ENCODE measurements at regions not wholly inside any gene's neighbourhood (a gene's known extent, or its start where the extent isn't known, plus 50 kb on each side); places are given as distances from the start of the nearest gene placed in this dataset.

DNA sequence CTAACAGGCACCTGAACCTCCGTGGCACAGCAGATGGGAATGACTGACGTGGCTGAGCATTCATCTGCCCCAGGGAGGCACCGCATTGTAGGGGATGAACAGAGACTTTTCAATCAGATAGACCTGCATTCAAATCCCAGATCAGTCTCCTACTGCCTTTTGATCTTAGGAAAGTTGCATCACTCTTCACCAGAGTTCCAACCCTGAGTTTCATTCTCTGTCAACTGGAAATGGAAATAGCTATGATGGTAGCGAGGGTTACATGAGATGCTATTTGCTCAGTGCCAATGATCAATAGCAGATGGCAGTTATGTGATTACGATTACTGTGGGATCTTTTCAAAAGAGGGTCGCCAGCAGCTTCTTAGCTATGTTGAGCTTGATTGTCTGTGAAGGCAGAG is 189.3 kb upstream of the RFC3 start:
- no peak for DNase-seq (ENCODE audit: low spot score)

DNA sequence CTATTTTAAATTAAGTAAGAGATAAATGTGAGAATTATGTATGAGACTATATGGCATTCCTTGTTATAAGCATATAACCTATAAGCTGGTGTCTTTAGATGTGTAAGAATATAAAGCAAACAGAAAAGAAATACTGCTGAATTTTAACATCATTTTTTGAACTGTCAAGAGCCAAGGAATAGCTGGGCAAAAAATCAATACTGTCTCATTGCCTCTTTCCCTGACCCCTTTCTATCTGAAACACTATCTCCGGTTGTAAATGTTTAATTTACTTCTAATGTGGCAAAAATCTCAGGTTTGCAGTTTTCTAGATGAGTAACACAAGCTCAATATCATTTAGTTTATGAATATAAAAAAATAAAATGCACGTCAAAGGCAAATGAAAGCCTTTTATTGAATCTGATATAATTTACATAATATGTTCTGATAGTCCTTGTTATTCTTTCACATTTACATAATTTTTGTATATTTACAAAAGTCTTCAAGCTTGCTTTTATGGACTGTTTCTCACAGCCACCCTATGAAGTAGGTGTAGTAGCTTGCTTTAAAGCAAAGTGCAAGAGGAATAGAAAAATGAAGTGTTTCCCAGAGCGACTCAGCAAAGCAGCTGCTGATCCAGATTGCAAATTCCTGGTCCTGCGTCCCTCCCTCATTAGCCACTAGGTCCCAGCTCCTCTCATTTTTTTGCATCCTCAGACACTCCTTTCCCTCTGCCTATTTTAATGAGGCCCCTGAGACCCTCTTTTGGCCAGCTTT is 188.2 kb upstream of the RFC3 start:
- no peak for DNase-seq (ENCODE audit: low spot score)

DNA sequence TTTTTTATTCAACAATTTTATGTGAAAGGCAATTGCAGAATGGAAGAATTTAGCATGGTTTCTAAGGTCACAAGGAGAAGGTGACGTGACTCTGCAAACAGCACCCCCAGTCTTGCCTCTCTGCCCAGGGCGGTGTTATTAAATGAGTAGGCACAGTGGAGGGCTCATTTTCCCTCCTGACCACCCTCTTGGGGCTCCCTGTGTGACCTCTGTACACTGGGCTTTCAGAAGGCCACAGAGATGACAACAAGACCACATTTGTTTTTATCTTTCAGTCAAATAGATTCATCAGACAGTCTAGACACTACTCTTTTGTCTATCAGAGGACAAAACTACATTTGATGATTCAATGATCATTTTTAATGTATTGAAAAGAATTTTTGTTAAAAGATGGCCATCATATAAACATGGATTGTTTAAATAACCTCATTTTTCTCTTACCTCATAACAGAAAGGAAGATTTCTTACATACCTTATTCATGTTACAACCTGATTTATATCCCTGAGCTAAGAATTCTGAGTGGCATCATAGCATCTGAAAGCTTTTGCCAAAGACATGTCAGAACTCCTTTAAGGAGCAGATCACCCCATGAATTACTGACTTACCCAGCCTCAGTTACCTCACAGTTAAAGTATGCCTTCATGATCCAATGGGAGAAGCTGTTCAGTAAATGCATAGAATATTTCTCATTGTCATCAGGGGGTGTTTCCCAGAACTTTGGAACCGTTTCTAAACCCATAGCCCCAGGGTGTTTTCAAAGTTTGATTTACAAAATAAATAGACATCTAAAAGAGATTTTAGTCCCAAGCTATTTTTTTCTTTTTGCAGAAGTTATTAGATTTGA is 184.0 kb upstream of the RFC3 start:
- DNase-seq (ENCODE audit: low spot score) = no peak

DNA sequence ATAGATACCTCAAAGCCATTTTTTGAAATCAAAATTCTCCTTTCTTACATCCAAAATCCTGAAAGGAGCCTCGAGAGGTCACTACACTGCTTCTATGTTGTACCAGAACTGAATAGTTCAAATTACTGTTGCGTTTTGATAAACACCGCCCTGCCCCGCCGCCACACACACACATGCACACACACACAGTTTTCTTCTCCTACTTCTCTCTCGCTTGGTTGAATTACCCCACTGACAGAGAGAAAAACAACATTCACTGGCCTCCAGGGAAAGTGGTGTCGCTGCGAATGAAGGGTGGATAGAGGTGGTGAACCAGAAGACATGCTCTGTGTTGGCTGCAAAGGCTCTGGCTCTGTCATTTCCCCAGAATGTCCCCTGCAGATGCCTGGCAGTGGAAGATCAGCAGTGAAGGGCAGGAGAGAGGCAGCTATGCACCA is 183.4 kb upstream of the RFC3 start:
- DNase-seq (ENCODE audit: low spot score) = no peak

DNA sequence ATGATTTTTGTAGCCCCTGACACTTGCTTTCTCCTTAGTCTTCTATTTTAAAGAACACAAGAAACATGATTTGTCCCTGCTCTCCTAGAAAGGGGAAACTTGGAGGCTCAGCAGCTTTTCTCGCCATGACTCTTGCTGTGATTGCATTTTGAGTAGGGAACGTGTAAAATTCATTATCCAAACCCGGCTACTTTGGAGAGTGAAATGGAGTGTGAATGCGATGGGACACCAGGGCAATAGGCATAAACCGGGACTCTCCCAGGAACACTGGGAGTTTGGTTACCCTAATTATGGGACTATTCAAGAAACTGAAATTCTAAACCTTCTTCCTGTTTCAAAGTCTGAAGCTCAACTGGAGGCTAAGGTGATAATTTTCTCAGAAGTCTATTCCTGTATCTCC is 181.7 kb upstream of the RFC3 start:
- DNase-seq (ENCODE audit: low spot score) = no peak

DNA sequence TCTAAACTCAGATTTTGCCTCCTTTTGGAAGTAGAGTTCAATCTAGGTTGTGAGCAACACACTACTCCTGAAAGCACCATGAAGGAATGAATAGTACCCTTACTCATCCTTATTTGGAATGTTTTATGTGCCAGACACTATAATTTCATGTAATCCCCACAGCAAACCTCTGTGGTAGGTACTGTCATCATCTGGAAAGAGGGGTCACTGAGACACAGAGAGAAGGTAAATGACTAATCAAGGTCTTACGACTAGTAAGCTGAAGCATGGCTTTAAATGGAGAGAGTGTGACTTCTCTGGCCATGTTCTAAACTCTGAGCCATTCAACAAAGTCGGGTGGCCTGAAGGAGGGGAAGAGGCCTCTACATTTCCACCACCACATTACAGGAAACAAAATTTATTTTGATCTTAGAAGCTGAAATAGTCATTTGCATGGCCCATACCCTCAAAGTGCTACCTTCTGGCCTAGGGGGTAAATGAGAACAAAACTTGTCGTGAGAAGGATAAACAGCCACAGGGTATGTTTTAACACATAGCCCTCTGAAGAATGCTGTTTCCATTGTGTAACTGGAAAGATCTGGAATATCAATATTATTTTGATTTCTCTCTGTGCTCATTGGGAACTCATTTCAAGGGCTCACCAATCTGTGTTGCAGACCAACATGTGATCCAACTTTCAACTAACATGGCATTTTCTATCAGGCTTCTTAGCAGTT is 180.8 kb upstream of the RFC3 start:
- DNase-seq (ENCODE audit: low spot score) = no peak

DNA sequence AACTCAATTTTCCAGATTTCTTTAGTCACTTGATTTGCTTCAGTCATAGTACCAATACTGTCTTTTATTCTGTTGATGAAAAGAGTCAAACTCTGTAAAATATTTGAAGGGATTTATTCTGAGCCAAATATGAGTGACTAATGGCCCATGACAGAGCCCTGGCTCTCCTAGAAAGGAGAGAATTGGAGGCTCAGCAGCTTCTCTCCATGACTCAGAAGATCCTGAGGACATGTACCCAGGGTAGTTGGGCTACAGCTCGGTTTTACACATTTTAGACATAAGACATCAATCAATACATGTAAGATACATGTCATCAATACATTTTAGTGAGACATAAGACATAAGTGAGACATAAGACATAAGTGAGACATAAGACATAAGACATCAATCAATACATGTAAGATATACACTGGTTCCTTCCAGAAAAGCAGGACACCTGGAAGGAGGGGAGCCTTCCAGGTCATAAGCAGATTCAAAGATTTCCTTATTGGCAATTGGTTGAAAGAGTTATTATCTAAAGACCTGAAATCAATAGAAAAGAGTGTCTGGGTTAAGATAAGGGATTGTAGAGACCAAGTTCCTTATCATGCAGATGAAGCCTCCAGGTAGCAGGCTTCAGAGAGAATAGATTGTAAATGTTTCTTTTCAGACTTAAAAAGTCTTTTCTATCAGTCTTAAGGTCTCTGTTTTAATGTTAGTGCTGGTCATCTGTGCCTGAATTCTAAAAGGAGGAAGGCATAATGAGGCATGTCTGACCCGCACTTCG is 179.8 kb upstream of the RFC3 start:
- peak; percentile 34 for DNase-seq (ENCODE audit: low spot score)

DNA sequence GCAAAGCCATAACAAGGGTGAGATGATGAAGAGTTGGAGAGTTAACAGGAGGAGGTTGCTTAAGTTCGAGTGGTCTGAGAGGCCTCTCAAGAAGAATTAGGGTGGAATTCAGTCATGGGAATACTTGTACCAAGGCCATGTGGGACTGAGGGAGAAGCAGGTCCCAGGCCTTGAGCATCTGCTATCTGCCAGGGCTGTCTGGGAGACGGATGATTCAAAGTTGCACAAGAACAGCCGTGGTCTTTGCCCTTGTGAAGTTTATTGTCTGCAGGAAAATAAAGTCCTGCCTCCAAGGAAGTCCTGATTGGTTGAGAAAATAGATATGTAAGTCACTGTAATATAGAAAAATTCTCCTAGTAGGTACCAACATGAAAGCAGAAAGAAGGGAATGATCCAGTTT is 178.8 kb upstream of the RFC3 start:
- DNase-seq (ENCODE audit: low spot score) = no peak

DNA sequence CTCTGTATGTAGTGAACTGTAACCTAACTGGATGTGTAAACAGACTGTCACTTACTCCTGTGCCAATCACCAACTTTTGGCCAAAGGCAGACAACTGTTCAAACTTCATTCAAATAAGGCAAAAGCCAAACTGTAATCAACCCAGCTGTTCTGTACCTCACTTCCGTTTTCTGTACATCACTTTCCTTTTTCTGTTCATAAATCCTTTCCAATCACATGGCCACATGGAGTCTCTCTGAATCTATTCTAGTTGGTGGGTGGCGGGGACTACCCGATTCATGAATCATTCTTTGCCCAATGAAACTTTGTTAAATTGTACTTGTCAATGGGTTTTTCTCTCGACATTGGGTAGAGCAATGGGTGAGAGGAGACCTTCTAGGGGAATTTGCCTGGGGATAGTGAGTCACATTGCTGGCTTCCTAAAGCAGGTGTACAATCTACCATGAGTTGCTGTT is 178.3 kb upstream of the RFC3 start:
- no peak for DNase-seq (ENCODE audit: low spot score)

DNA sequence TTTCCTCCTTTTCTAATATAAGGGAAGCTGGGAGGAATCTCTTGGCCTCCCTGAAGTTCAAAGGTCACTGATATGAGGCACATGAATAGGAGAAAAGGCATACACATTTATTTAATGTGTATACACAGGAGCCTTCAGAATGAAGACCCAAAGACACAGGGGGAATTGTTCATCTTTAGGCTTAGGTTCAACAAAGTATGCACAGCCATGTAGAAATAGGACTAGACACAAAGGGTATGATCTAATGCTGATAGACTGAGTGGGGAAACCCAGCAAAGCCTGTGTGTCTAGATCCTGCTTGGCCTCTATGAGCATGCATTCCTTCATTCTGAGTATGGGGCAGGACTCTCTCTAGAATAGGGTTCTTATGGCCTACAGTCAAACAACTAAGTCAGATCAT is 177.1 kb upstream of the RFC3 start:
- DNase-seq (ENCODE audit: low spot score) = no peak

DNA sequence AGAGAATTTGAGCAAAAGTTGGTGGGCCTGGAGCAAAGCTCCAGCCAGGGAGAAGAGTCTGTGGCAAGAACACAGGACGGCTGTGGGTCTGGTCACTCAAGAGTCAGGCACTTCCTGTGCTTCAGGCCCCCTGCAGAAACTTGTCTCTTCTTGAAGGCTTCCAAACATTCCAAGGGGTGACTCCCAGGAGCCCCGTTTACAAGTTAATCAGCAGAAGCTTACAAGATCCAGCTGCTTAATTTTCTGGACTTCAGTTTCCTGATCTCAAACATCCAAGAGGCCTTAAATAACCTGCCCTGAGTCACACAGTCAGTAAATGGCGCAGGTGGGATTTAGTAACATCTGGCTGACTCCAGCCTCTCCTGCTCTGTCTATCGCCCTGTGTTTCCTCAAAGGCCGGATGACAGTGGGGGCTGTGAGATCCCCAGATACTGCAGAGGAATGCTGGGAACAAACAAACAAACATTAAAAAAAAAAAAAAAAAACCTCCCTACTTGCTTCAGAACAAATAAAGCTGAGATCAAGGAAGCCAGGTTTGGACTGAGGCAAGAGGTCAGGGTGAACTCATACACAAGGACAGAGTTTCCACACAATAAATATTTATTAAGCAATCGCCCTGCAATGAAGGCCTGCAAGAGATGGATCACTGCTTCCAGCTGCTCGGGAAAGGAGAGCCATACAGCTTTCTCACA is 175.4 kb upstream of the RFC3 start:
- DNase-seq (ENCODE audit: low spot score) = peak; percentile 21

DNA sequence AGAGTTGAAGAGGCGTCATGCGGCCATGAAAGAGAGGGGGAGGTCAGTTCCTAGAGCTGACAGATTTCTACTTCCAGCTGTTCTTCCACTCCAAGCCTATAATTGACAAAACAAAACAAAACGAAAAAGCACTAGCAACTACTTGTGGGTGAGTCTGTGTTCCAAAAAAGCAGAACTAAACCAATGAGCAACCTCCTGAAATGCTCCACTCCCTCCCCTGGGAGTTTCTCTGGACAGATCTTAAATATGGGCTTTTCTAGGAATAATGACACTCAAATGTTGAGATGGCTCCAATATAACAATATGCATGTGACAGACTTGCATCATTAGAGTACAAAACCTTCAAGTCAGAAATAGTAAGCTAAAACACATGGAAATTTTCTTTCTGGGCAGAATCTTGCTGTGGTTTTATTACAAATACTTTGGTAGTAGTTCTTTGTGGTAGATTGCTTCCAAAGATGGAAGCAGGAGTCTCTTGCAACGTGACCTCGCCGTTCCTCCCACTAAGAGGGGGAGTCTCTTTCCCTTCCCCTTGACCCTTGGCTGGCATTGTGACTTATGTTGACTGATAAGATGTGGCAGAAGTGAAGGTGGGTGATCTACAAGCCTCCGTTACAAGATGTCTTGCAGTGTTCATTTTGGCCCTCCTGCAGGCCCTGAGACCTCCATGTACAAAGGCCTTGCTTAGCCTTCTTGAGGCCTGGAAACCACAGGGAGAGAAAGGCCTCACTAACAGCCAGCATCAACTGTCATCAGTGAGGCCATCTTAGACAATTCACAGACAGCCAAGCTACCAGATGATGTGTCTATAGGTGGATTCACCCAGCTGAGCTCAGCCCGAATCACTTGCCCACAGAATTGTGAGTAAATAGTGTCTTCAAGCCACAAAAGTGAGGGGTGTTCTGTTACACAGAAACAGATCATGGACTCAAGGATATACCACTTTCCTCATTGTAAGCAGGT is 173.1 kb upstream of the RFC3 start:
- no peak for DNase-seq (ENCODE audit: low spot score)

DNA sequence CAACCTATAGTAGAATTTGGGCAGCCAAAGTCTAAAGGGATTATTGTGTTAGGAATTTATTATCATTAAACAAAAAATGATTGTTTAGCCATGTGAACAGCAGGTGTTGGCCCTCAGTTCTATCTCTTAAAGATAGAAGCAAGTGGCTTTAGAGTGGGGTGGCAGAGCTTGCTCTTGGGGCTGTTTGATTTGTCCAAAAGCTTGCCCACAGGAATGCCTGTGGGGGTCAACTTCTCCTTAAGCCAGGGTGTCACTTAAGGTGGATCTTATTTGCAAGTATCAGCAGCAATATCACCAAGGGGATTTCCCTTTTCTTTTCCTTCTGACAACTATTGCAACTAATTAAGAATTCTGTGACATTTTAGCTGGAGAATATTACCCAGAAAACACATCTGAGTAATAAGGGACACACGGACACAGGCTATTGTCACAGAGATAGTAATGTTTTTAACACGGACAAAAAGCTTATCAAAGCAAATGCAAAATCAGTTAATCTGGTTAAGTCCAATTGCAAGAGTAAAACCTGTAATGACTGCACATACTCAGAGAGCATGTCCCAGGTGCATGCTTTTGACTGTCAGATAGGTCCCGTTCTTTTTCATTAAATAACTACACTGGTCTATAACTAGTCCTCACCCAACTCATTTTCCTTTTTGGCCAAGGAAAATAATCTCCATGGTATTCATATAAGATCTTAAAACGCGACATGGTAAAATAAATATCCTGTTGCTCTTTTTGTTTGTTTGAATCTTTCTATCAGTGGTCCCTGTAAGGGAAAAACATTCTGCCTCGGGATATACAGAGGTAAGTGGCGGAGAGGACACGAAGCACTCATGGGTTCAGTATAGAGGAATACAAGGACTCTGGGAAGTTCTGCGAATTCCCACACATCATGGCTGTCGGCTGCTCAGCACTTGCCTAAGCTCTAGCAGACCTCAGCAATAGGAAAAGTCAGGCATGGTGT is 172.1 kb upstream of the RFC3 start:
- no peak for DNase-seq (ENCODE audit: low spot score)

DNA sequence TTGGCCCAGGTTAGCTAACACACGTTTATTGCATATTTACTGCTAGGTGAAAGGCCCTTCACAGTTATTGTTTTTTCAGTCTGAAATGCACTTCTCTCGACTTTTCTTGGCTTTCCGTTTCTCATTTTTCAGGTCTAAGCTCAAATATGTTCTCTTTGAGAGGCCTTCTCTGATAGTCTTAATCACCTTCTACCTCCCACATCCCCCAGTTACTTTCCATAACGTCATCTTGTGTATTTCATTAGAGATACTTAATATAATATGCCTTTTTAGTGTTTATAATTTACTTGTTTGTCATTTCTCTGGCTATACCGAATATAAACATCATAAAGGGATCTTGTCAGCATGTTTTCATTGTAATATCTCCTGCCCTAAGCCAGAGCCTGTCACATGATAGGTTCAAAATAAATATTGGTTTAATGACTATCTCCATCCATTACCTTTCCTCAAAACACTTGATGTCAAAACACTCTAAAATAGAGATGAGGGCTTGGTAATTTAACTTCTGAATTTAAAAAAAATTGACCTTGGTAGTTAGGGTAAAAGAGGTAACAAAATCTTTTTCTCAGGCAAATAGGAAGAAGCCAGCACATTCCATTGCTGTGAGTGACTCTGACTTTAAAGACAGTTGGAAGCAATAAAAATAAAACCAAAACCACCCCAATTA is 168.6 kb upstream of the RFC3 start:
- DNase-seq (ENCODE audit: low spot score) = no peak

DNA sequence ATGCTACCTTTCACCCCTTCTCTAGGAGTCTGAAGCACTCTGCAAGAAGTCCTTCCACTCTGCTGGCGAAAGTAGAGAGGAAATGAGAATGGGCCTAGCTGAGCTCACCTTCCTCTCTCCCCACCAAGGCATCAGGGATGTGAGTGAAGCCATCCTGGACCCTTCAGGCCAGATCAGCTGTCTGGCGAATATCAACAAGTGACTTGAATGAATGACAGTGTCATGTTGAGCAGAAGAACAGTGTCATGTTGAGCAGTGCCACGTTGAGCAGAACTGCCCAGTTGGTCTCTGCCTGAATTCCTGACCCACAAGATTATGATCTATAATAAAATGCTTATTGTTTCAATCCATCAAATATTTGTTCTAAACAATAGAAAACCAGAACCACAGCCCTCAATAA is 166.2 kb upstream of the RFC3 start:
- DNase-seq (ENCODE audit: low spot score) = no peak

DNA sequence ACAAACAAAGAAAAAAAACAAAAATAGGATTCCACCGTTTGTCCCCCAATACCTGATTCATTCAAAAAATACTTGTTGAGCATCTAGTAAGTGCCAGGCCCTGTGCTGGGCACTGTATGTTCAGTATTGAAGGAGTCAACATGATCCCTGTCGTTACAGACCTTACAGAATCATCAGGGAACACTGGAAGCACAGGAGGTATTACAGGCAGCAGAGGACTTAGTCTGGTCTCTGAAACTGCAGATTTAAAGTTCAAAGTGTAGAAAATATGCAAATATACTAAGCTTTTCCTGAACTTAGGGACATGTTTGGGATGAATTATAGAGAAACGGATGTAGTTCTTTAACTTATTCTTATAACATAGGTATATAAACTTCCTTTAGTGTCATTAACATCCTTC is 160.7 kb upstream of the RFC3 start:
- DNase-seq (ENCODE audit: low spot score) = no peak

DNA sequence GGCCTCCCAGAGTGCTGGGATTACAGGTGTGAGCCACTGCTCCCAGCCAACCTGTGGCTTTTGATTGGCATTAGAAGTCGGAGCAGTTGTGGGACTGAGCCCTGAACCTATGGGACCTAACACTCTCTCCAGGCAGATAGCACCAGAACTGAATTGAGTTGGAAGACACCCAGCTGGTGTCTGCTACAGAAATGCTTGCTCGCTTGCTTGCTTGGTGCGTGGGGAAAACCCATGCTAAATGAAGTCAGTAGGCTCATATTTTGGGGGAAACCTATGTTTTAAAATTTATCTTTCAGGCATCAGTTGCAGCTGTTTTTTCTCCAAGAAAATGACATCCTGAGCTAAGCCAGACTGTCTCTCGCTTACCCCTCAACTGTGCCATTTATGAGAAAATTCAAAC is 158.5 kb upstream of the RFC3 start:
- DNase-seq (ENCODE audit: low spot score) = no peak

DNA sequence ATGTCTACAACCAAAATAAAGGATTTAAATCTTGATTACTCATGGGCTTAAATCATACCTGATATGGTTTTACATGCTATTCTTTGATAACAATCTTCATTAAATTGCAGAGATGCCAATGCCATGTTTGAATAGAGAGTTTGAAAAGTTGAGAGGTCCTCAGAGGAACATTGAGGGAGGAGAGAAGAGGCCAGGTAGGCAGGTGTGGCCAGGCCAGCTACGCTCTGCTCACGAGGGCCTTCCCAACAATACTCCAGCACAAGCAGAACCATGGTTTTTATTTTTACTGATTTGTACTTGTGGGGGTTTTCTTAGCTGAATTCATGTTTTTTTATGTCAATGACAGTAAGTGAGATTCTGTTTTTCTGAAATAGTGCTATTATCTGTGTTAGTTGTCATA is 158.1 kb upstream of the RFC3 start:
- DNase-seq (ENCODE audit: low spot score) = no peak

DNA sequence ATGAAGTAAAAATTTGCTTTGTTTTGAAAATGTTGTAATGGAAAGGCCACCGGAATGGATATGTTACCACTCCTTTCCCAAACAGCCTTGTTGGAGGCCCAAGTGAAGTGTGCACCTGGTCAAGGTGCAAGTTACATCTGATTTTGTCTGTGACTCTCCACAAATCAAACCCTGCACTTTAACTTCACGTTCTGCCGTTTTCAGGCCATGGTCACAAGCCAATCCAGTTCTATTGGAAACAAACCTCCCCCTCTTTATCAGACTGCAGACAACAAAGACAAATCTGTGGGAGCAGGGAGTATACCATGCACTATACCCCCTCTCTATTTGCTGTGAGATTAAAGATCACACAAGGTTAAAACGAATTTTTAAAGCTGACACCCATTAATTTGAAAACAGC is 155.6 kb upstream of the RFC3 start:
- no peak for DNase-seq (ENCODE audit: low spot score)

Measured in hepatic stellate cell (primary cell).